Psoas muscle (tissue), 7 donors: ENCODE measurements at regions not wholly inside any gene's neighbourhood (a gene's known extent, or its start where the extent isn't known, plus 50 kb on each side); places are given as distances from the start of the nearest gene placed in this dataset.
"Not testable (repeated sequence)": the region's sequence is repeated elsewhere in the genome, so short reads cannot be mapped to it uniquely, and the experiment has no call there.

ENCODE experiments used
- ATAC-seq, 4 donors: fragments of 200-7000 bp; cut with Tn5 transposase; one replicate each; pipeline ENCODE4 v1.9.1; 2020; ENCODE audit warnings: moderate library complexity in 3 of 4, mild to moderate bottlenecking in 2 of 4
- DNase-seq, 2 donors: peaks; one replicate each; pipeline ENCODE4 v3.0.0-alpha.2; 2020
- H3K27ac ChIP-seq: fragments of 200-600 bp; one replicate; pipeline ENCODE4 v1.8.0; 2022
- H3K27me3 ChIP-seq, 3 donors: fragments of 200-600 bp in 1 of 3; one replicate each; pipeline versions ENCODE4 v1.6.1 to v1.8.0; 2013 to 2022; ENCODE audit warnings: low read length in 2 of 3, mild to moderate bottlenecking in 2 of 3, moderate library complexity in 1 of 3; ENCODE audit not compliant: insufficient read depth in 3 of 3
- H3K36me3 ChIP-seq, 2 donors: fragments of 200-600 bp in 1 of 2; one replicate each; pipeline versions ENCODE4 v1.6.1 to v1.8.0; 2013 to 2022; ENCODE audit warnings: low read depth in 1 of 2, mild to moderate bottlenecking in 1 of 2, moderate library complexity in 1 of 2; ENCODE audit not compliant: insufficient read depth in 1 of 2
- H3K4me1 ChIP-seq: fragments of 200-600 bp; one replicate; pipeline ENCODE4 v1.8.0; 2022
- H3K4me3 ChIP-seq: fragments of 200-600 bp; one replicate; pipeline ENCODE4 v1.8.0; 2022; ENCODE audit warnings: mild to moderate bottlenecking
- H3K9me3 ChIP-seq: fragments of 200-600 bp; one replicate; pipeline ENCODE4 v1.8.0; 2022
- WGBS, 3 donors: extraction: QIAGEN DNeasy Blood & Tissue Kit; methylation state at CpG; one replicate each; pipeline versions ENCODE4 v1.1.6 to v1.1.7; 2013; 5-methylcytosine and 5-hydroxymethylcytosine counted together
- intact Hi-C, 2 donors: fragments of 100-400 bp; cut with DNase I; formaldehyde crosslinking; loops; one replicate each; pipeline versions ENCODE4 v1.11.0 to v1.14.2; 2022
- TF ChIP-seq, protein P1 (sequence below): fragments of 200-600 bp; IDR thresholded peaks from one replicate; pipeline ENCODE4 v1.8.0; 2022; ENCODE audit warnings: antibody characterized with exemption
- donor health status: healthy with polysubstance abuse.
- donor health status: DM: no; HTN: no; CAD: no; lungs with moderate emphysema.
- donor health status: Bipolar disorder and iron deficiency.
- donor health status: healthy.
- donor health status: DM: yes; HTN: yes; CAD: no.
- donor health status: DM: no; HTN: no; CAD: no.
- donor health status: DM: yes; HTN: yes; CAD: no.

DNA sequence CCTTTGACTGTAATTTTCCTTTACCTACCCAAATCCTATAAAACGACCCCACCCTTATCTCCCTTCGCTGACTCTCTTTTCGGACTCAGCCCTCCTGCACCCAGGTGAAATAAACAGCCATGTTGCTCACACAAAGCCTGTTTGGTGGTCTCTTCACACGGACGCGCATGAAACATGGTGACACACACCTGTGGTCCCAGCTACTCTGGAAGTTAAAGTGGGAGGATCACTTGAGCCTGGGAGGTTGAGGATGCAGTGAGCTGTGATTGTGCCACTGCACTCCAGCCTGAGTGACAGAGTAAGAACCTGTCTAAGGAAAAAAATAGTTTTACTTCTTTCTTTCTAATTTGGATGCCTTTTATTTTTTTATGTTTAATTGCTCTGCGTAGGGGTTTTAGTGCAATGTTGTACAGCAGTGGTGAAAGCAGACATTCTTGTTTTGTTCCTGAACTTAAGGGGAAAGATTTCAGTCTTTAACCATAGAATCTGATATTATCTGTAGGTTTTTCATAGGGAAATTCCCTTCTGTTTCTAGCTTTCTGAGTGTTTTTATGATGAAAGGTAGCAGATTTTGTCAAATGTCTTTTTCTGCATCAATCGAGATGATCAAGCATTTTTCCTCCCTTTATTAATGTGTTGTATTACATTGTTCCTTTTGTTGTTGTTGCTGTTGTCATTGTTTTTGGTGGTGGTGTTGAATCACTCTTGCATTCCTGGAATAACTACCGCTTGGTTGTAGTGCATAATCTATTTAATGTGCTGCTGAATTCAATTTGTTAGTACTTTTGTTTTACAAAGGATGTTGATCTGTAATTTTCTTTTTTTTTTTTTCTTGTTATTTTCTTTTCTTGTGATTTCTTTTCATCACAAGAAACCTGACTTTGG lies 497.4 kb downstream of the DISC1 start:
- ATAC-seq (no peak), DNase-seq (no peak)
- H3K4me1 ChIP-seq = no peaks in the 10 kb centered on the region
- H3K36me3 ChIP-seq = no peaks in the 10 kb centered on the region
- no peak overlapping the region for H3K27ac ChIP-seq
- H3K9me3 ChIP-seq = peaks cover 6% of the 10 kb centered on the region
- 78 to 81% (median 78%) methylated on average over 9 of the region's 9 CpGs for WGBS, 3 donors
- TF ChIP-seq, protein P1, sequence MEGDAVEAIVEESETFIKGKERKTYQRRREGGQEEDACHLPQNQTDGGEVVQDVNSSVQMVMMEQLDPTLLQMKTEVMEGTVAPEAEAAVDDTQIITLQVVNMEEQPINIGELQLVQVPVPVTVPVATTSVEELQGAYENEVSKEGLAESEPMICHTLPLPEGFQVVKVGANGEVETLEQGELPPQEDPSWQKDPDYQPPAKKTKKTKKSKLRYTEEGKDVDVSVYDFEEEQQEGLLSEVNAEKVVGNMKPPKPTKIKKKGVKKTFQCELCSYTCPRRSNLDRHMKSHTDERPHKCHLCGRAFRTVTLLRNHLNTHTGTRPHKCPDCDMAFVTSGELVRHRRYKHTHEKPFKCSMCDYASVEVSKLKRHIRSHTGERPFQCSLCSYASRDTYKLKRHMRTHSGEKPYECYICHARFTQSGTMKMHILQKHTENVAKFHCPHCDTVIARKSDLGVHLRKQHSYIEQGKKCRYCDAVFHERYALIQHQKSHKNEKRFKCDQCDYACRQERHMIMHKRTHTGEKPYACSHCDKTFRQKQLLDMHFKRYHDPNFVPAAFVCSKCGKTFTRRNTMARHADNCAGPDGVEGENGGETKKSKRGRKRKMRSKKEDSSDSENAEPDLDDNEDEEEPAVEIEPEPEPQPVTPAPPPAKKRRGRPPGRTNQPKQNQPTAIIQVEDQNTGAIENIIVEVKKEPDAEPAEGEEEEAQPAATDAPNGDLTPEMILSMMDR = no peak
- intact Hi-C loops = no loop called here
- H3K4me3 ChIP-seq = no peak overlapping the region
- no peaks in the 10 kb centered on the region for H3K27me3 ChIP-seq

- H3K9me3 ChIP-seq, H3K4me3 ChIP-seq, H3K27me3 ChIP-seq, ATAC-seq, DNase-seq, H3K4me1 ChIP-seq, H3K27ac ChIP-seq, intact Hi-C loops, H3K36me3 ChIP-seq: not testable (repeated sequence)
- WGBS, 3 donors = 74 to 91% (median 84%) methylated on average over 4 of the region's 4 CpGs
These were observed 491.3 kb downstream of the DISC1 start for GRCh38 chr1:232117903-232118302.

- TF ChIP-seq, protein P1 = no peak
- Histone ChIP-seq H3K4me3 (no peak overlapping the region), H3K27me3 (no peaks in the 10 kb centered on the region), H3K36me3 (no peaks in the 10 kb centered on the region), H3K27ac (no peak overlapping the region), H3K4me1 (no peaks in the 10 kb centered on the region), H3K9me3 (no peaks in the 10 kb centered on the region)
- no peak for DNase-seq
- intact Hi-C loops = no loop called here
- no peak for ATAC-seq
These were observed 488.4 kb downstream of the DISC1 start for GRCh38 chr1:232114985-232115384.

GRCh38 chr1:232112076-232112475 lies 485.5 kb downstream of the DISC1 start:
- DNase-seq (no peak), ATAC-seq (no peak)
- H3K27ac ChIP-seq = no peak overlapping the region
- H3K27me3 ChIP-seq = no peaks in the 10 kb centered on the region
- no peaks in the 10 kb centered on the region for H3K4me1 ChIP-seq
- H3K36me3 ChIP-seq = no peaks in the 10 kb centered on the region
- H3K4me3 ChIP-seq = no peak overlapping the region
- TF ChIP-seq, protein P1 = no peak
- H3K9me3 ChIP-seq = no peaks in the 10 kb centered on the region
- intact Hi-C loops = no loop called here

DNA sequence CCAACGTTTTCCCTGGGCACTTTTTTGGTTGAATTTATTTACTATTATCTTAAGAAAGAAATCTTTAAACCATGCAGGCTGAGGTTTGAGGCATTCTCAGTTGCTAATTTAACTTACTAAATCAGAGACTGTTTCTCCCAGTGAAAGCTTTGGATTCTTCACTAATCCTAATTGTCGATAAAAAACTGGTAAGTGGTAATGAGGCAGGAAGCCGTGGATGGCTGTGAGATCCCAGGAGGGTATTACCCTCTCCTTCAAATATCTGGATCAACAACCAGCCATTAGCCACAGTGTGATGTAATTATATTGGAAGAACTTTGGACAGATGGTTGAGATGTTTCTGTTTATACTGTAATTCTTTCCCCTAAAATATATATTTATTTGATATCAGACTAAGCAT lies 485.0 kb downstream of the DISC1 start:
- WGBS, 3 donors = 12 to 18% (median 17%) methylated on average over 3 of the region's 3 CpGs
- Histone ChIP-seq H3K4me1 (no peaks in the 10 kb centered on the region), H3K27ac (no peak overlapping the region), H3K9me3 (no peaks in the 10 kb centered on the region), H3K36me3 (no peaks in the 10 kb centered on the region), H3K4me3 (no peak overlapping the region), H3K27me3 (no peaks in the 10 kb centered on the region)
- no peak for DNase-seq
- ATAC-seq = no peak
- intact Hi-C loops = no loop called here
- TF ChIP-seq, protein P1 = no peak
